HL-60 (cell line): ENCODE measurements at regions not wholly inside any gene's neighbourhood (a gene's known extent, or its start where the extent isn't known, plus 50 kb on each side); places are given as distances from the start of the nearest gene placed in this dataset.

Source experiments
- DNase-seq, 2 experiments: peaks; one replicate each; pipeline ENCODE4 v3.0.0-alpha.2; 2010 to 2020; ENCODE audit warnings: low read depth in 1 of 2, low spot score in 1 of 2
- H3K27ac ChIP-seq: fragments of 250-450 bp; sonication (Bioruptor Pico); replicated peaks from 2 replicates; pipeline ENCODE4 v1.5.1; 2020; ENCODE audit warnings: mild to moderate bottlenecking, moderate library complexity
- H3K27me3 ChIP-seq: fragments of 250-450 bp; sonication (Bioruptor Pico); 2 replicates; pipeline ENCODE4 v1.5.1; 2021; ENCODE audit warnings: mild to moderate bottlenecking, moderate library complexity; ENCODE audit not compliant: insufficient read depth, poor library complexity, severe bottlenecking
- H3K4me3 ChIP-seq: replicated peaks from 2 replicates; pipeline ENCODE4 v1.5.1; 2011; ENCODE audit warnings: mild to moderate bottlenecking, control low read depth, low read length; ENCODE audit not compliant: insufficient read depth
- GABPA ChIP-seq: IDR thresholded peaks from 2 replicates; pipeline ENCODE4 v1.6.1; 2012; ENCODE audit warnings: low read depth
- POLR2AphosphoS5 ChIP-seq: IDR thresholded peaks from 2 replicates; pipeline ENCODE4 v1.6.1; 2012; ENCODE audit warnings: low read depth
- SPI1 ChIP-seq: IDR thresholded peaks from 2 replicates; pipeline ENCODE4 v1.6.1; 2012; ENCODE audit warnings: low read depth, mild to moderate bottlenecking, borderline replicate concordance
- TF ChIP-seq, protein P1 (sequence below): IDR thresholded peaks from one replicate; pipeline ENCODE4 v1.5.1; 2011; ENCODE audit warnings: low read length, control low read depth, inconsistent platforms; ENCODE audit not compliant: insufficient read depth
- TF ChIP-seq, protein P2 (sequence below): IDR thresholded peaks from 2 replicates; pipeline ENCODE4 v1.6.1; 2012; ENCODE audit warnings: low read depth; ENCODE audit not compliant: insufficient replicate concordance

DNA sequence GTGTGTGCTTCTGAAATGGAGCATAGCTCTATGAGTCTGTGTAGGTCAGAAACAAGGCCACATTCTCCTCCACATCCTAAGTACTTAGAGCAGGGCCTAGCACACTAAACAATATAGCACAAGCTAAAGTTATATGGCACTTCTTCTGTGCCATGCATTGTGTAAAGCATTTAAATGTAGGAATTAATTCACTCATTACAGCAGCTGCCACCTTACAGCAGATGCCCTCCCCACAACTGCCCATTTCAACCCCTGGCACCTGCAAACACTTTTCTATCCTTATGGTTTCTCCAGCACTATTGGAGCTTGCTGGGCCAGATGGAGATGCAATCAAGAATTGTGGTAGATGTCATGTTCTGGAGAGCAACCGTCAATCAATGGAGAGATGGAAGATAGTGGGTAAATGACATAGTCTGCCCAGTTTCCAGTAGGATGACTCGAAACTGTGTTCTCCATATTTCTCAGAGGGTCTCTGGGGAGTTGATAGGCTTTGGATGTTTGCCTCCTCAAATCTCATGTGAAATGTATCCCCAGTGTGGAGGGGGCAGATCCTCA, 373.7 kb downstream of the DOK5 start:
- DNase-seq = no peak
- Histone ChIP-seq H3K27me3 (no peaks in the 10 kb centered on the region), H3K4me3 (no peak overlapping the region), H3K27ac (no peak overlapping the region)
- TF ChIP-seq, protein P1, sequence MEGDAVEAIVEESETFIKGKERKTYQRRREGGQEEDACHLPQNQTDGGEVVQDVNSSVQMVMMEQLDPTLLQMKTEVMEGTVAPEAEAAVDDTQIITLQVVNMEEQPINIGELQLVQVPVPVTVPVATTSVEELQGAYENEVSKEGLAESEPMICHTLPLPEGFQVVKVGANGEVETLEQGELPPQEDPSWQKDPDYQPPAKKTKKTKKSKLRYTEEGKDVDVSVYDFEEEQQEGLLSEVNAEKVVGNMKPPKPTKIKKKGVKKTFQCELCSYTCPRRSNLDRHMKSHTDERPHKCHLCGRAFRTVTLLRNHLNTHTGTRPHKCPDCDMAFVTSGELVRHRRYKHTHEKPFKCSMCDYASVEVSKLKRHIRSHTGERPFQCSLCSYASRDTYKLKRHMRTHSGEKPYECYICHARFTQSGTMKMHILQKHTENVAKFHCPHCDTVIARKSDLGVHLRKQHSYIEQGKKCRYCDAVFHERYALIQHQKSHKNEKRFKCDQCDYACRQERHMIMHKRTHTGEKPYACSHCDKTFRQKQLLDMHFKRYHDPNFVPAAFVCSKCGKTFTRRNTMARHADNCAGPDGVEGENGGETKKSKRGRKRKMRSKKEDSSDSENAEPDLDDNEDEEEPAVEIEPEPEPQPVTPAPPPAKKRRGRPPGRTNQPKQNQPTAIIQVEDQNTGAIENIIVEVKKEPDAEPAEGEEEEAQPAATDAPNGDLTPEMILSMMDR = no peak
- TF ChIP-seq, protein P2, sequence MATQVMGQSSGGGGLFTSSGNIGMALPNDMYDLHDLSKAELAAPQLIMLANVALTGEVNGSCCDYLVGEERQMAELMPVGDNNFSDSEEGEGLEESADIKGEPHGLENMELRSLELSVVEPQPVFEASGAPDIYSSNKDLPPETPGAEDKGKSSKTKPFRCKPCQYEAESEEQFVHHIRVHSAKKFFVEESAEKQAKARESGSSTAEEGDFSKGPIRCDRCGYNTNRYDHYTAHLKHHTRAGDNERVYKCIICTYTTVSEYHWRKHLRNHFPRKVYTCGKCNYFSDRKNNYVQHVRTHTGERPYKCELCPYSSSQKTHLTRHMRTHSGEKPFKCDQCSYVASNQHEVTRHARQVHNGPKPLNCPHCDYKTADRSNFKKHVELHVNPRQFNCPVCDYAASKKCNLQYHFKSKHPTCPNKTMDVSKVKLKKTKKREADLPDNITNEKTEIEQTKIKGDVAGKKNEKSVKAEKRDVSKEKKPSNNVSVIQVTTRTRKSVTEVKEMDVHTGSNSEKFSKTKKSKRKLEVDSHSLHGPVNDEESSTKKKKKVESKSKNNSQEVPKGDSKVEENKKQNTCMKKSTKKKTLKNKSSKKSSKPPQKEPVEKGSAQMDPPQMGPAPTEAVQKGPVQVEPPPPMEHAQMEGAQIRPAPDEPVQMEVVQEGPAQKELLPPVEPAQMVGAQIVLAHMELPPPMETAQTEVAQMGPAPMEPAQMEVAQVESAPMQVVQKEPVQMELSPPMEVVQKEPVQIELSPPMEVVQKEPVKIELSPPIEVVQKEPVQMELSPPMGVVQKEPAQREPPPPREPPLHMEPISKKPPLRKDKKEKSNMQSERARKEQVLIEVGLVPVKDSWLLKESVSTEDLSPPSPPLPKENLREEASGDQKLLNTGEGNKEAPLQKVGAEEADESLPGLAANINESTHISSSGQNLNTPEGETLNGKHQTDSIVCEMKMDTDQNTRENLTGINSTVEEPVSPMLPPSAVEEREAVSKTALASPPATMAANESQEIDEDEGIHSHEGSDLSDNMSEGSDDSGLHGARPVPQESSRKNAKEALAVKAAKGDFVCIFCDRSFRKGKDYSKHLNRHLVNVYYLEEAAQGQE = no peak
- TF ChIP-seq SPI1 = no peak
- TF ChIP-seq GABPA = no peak
- TF ChIP-seq POLR2AphosphoS5 = no peak

DNA sequence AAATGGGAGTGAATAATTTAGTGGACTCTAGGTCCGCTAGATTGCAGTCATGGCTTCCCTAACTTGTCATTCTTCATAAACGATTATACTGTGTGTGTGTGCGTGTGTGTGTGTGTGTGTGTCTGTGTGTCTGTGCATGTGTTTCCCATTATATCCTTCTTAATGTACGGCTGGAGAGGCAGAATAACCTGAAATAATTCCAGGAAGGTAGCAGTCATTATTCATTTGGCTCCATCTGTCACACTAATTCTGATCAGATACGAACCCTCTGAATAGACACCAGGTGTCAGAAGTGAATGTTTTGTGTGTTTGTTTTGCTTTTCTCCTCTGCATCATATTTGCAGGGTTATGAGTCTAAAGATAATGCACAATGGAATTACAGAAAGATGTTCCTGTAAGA, 372.9 kb downstream of the DOK5 start:
- no peak for DNase-seq
- TF ChIP-seq, protein P2 = no peak
- TF ChIP-seq SPI1 (no peak), POLR2AphosphoS5 (no peak), GABPA (no peak)
- TF ChIP-seq, protein P1 = no peak
- no peak overlapping the region for H3K4me3 ChIP-seq
- H3K27me3 ChIP-seq = no peaks in the 10 kb centered on the region
- no peak overlapping the region for H3K27ac ChIP-seq

DNA sequence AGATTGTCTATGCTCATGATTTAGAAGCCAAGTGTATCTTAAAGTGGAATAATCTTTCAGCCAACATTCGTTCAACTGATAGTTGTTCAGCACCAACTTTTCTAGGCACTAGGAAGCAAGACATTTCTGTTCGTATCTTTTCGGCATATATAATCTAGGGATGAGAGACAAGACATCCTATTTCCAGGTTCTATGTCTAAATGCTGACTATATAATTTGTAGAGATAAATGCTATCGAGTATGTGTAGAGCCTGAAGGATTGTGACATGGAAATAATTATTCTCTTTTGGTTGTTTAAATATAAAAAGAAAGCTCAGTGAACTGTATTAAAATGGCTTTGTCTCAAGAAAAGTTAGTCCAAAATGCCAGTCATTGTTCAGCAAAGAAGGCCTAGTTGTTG, 371.6 kb downstream of the DOK5 start:
- H3K27ac ChIP-seq = no peak overlapping the region
- DNase-seq = no peak

More for the DNA sequence above, 371.6 kb downstream of the DOK5 start:
- TF ChIP-seq POLR2AphosphoS5 (no peak), GABPA (no peak), SPI1 (no peak)
- TF ChIP-seq, protein P1 = no peak
- TF ChIP-seq, protein P2 = no peak
- no peaks in the 10 kb centered on the region for H3K27me3 ChIP-seq
- no peak overlapping the region for H3K4me3 ChIP-seq
